ENCODE measurements at regions not wholly inside any gene's neighbourhood (a gene's known extent, or its start where the extent isn't known, plus 50 kb on each side); places are given as distances from the start of the nearest gene placed in this dataset.
A peak's percentile ranks its signal among the peaks of the same experiment; 100 is the strongest.

DNA sequence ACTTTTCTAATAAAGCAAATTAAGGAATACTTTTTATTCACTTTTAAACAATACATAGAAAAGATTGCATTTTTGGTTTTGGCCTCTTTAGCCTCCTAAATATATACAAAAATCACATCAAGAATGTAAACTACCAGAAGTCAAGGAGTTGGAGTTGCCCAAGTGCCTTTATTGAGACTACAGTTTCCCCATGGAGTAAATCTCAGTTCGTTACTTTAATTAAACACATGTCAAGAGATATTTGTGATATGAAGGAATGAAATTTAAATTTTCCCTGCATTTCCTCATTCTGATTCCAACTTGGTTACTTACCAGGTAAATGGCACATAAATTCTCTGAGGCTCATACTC, 492.9 kb downstream of the TNS3 start:
- 46% methylated on average over 1 of the region's 1 CpG for WGBS
- Histone ChIP-seq H3K27ac (no peak overlapping the region), H3K36me3 (no peaks in the 10 kb centered on the region), H3K4me1 (replicated peaks) (no peaks in the 10 kb centered on the region), H3K4me3 (no peak overlapping the region), H3K27me3 (replicated peaks; ENCODE audit: insufficient read depth) (no peaks in the 10 kb centered on the region), H3K9me3 (no peaks in the 10 kb centered on the region)
- intact Hi-C loops (cut with DNase I), result loop anchor here (2.0 to 10.0 kb wide), 5 partner anchors 157 to 1166 kb away; no protein-coding TSS in a partner anchor
- no peak for DNase-seq (ENCODE audit: low spot score)
- no peak for TF ChIP-seq POLR2AphosphoS5 (IDR thresholded peaks at IDR 0.05)
- TF ChIP-seq CTCF (IDR thresholded peaks at IDR 0.05), result peak in 2 of 4 experiments; percentile 1 to 7

- H3K4me3 ChIP-seq, result no peak overlapping the region
- no peak overlapping the region for H3K27ac ChIP-seq
- no peaks in the 10 kb centered on the region for H3K9me3 ChIP-seq
- peak; percentile 49 for DNase-seq (ENCODE audit: low spot score)
- no peaks in the 10 kb centered on the region for H3K27me3 ChIP-seq (replicated peaks; ENCODE audit: insufficient read depth)
- H3K4me1 ChIP-seq (replicated peaks), result no peaks in the 10 kb centered on the region
- no peaks in the 10 kb centered on the region for H3K36me3 ChIP-seq
- intact Hi-C loops (cut with DNase I), result loop anchor here (2.0 to 10.0 kb wide), 5 partner anchors 156 to 1166 kb away; no protein-coding TSS in a partner anchor
- WGBS, result 36% methylated on average over 14 of the region's 14 CpGs
- TF ChIP-seq CTCF (IDR thresholded peaks at IDR 0.05), result peak; percentile 68 to 86 (median 84)
- TF ChIP-seq POLR2AphosphoS5 (IDR thresholded peaks at IDR 0.05), result no peak
- TF ChIP-seq POLR2A (IDR thresholded peaks at IDR 0.05), result no peak
Observed at GRCh38 chr7:47088329-47089067, 493.4 kb downstream of the TNS3 start.

DNA sequence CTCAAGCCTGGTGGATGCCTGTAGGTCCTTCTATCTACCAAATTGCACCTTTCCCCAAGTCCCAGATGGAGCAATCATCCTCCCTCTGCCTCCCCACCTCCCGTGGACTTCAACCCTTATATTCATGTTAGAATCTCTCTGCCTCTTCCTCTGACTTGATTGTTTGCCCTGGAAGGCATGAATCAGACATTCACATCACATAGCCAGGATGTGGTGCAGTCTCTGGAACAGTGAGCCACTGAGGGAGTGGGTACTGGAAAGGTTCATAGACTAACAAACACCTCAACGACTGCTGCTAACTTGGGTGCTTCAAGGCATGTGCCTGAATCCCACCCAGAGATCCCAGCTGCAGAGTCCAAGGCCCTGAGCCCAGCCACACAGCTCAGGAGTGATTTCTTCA, 494.0 kb downstream of the TNS3 start:
- TF ChIP-seq POLR2AphosphoS5 (IDR thresholded peaks at IDR 0.05) (no peak), POLR2A (IDR thresholded peaks at IDR 0.05) (no peak), CTCF (IDR thresholded peaks at IDR 0.05) (no peak)
- intact Hi-C loops (cut with DNase I), result loop anchor here (2.0 to 10.0 kb wide), 5 partner anchors 156 to 1165 kb away; no protein-coding TSS in a partner anchor
- 86% methylated on average over 2 of the region's 2 CpGs for WGBS

DNA sequence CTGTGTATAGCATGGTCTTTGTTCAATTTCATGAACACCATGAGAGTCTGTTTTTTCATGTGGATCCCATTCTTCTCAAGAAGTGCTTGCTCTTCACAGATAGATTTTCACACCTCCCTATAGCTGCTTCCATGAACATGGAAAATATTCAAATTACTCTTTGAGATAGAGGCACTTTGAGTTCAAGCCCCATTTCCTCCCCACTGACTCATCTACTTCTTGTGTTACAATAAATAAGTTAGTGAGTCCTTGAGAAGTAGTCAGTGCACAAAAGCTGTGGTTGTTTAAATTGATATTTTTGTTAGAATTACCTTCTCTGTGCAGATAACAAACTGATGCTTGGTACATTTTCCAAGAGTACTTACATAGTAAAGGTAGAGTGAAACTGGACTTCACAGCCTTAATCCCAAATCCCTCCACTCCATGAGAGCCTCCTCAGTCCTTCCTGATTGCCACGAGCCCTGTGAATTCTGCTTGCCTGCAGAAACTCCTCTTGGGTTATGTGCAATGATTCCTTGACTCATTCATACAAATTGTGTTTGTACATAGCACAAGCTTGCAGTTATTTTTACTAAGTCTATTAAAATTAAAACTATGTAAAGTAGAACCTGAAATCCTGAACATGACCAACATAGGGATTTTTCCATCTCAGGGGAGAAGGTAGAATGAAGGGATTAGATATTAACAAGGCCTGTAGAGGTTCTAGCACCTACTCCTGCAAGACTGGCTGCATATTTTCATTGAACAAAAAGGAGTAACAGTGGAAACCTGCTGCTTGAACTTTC, 496.2 kb downstream of the TNS3 start:
- Histone ChIP-seq H3K27me3 (replicated peaks; ENCODE audit: insufficient read depth) (no peaks in the 10 kb centered on the region), H3K27ac (no peak overlapping the region), H3K4me1 (replicated peaks) (no peaks in the 10 kb centered on the region), H3K9me3 (no peaks in the 10 kb centered on the region), H3K4me3 (no peak overlapping the region), H3K36me3 (no peaks in the 10 kb centered on the region)
- WGBS, result 100% methylated on average over 1 of the region's 1 CpG
- no peak for DNase-seq (ENCODE audit: low spot score)
- TF ChIP-seq POLR2A (IDR thresholded peaks at IDR 0.05) (no peak), CTCF (IDR thresholded peaks at IDR 0.05) (no peak), POLR2AphosphoS5 (IDR thresholded peaks at IDR 0.05) (no peak)
- intact Hi-C loops (cut with DNase I), result loop anchor here (5.0 to 10.0 kb wide), 4 partner anchors 153 to 733 kb away; no protein-coding TSS in a partner anchor

More for the DNA sequence above, 494.0 kb downstream of the TNS3 start:
- Histone ChIP-seq H3K9me3 (no peaks in the 10 kb centered on the region), H3K36me3 (no peaks in the 10 kb centered on the region), H3K27me3 (replicated peaks; ENCODE audit: insufficient read depth) (no peaks in the 10 kb centered on the region), H3K4me1 (replicated peaks) (no peaks in the 10 kb centered on the region), H3K4me3 (no peak overlapping the region), H3K27ac (no peak overlapping the region)
- DNase-seq (ENCODE audit: low spot score), result no peak
